ENCODE measurements at regions not wholly inside any gene's neighbourhood (a gene's known extent, or its start where the extent isn't known, plus 50 kb on each side); places are given as distances from the start of the nearest gene placed in this dataset.
A peak's percentile ranks its signal among the peaks of the same experiment; 100 is the strongest.

DNA sequence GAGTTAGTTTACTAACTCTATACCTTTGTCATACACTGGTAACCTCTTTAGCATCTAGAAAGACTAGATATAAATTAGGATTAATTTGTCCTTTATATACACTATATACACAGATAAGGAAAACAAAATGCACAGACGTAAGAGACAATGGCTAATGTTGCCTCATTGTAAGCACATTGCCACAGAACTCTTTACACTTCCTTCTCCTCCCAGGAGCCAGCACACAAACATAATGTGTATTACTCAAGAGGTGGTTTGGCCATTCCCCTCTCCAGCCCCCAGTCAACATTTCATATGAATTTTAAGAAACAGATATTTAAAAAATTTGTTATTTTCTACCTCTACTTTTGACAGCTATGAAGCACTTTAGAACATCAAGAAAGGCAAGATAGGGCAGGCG, 131.4 kb upstream of the OR4E1 start:
- TF ChIP-seq, protein P1, sequence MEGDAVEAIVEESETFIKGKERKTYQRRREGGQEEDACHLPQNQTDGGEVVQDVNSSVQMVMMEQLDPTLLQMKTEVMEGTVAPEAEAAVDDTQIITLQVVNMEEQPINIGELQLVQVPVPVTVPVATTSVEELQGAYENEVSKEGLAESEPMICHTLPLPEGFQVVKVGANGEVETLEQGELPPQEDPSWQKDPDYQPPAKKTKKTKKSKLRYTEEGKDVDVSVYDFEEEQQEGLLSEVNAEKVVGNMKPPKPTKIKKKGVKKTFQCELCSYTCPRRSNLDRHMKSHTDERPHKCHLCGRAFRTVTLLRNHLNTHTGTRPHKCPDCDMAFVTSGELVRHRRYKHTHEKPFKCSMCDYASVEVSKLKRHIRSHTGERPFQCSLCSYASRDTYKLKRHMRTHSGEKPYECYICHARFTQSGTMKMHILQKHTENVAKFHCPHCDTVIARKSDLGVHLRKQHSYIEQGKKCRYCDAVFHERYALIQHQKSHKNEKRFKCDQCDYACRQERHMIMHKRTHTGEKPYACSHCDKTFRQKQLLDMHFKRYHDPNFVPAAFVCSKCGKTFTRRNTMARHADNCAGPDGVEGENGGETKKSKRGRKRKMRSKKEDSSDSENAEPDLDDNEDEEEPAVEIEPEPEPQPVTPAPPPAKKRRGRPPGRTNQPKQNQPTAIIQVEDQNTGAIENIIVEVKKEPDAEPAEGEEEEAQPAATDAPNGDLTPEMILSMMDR (IDR thresholded peaks at IDR 0.05; ENCODE audit: insufficient read depth, low read length), result no peak
- TF ChIP-seq SPI1 (IDR thresholded peaks at IDR 0.05; ENCODE audit: borderline replicate concordance, low read depth) (peak; percentile 45; the same call in 1 of the 2 replicates), POLR2AphosphoS5 (IDR thresholded peaks at IDR 0.05; ENCODE audit: low read depth) (no peak), GABPA (IDR thresholded peaks at IDR 0.05; ENCODE audit: low read depth) (no peak)
- TF ChIP-seq, protein P2, sequence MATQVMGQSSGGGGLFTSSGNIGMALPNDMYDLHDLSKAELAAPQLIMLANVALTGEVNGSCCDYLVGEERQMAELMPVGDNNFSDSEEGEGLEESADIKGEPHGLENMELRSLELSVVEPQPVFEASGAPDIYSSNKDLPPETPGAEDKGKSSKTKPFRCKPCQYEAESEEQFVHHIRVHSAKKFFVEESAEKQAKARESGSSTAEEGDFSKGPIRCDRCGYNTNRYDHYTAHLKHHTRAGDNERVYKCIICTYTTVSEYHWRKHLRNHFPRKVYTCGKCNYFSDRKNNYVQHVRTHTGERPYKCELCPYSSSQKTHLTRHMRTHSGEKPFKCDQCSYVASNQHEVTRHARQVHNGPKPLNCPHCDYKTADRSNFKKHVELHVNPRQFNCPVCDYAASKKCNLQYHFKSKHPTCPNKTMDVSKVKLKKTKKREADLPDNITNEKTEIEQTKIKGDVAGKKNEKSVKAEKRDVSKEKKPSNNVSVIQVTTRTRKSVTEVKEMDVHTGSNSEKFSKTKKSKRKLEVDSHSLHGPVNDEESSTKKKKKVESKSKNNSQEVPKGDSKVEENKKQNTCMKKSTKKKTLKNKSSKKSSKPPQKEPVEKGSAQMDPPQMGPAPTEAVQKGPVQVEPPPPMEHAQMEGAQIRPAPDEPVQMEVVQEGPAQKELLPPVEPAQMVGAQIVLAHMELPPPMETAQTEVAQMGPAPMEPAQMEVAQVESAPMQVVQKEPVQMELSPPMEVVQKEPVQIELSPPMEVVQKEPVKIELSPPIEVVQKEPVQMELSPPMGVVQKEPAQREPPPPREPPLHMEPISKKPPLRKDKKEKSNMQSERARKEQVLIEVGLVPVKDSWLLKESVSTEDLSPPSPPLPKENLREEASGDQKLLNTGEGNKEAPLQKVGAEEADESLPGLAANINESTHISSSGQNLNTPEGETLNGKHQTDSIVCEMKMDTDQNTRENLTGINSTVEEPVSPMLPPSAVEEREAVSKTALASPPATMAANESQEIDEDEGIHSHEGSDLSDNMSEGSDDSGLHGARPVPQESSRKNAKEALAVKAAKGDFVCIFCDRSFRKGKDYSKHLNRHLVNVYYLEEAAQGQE (IDR thresholded peaks at IDR 0.05; ENCODE audit: insufficient replicate concordance, low read depth), result no peak
